Stomach (tissue), 8 donors: ENCODE measurements at regions not wholly inside any gene's neighbourhood (a gene's known extent, or its start where the extent isn't known, plus 50 kb on each side); places are given as distances from the start of the nearest gene placed in this dataset.
A peak's percentile ranks its signal among the peaks of the same experiment; 100 is the strongest.

Experiments used
- DNase-seq, 2 donors: peaks; one replicate each; pipeline versions ENCODE4 v3.0.0 to v3.0.0-alpha.2; 2013 to 2019
- H3K27ac ChIP-seq, 5 donors: fragments of 200-600 bp in 4 of 5; sonication (generic) in 4 of 5; one replicate each; pipeline ENCODE4 v1.5.1; 2013 to 2019; ENCODE audit warnings: mild to moderate bottlenecking in 1 of 5, moderate library complexity in 1 of 5
- H3K27me3 ChIP-seq, 3 donors: fragments of 200-600 bp; sonication (generic); one replicate each; pipeline ENCODE4 v1.5.1; 2017 to 2019; ENCODE audit warnings: mixed run types in 1 of 3
- H3K36me3 ChIP-seq, 4 donors: fragments of 200-600 bp; sonication (generic); 1 replicate in 3 of 4; 2 replicates in 1 of 4; pipeline ENCODE4 v1.5.1; 2016 to 2019
- H3K4me1 ChIP-seq, 4 donors: fragments of 200-600 bp; sonication (generic); one replicate each; pipeline ENCODE4 v1.5.1; 2016 to 2019
- H3K4me3 ChIP-seq, 4 donors: fragments of 200-600 bp; sonication (generic) in 3 of 4; one replicate each; pipeline ENCODE4 v1.5.1; 2016 to 2019; ENCODE audit warnings: mild to moderate bottlenecking in 1 of 4
- H3K9me3 ChIP-seq, 4 donors: fragments of 200-600 bp; sonication (generic); one replicate each; pipeline ENCODE4 v1.5.1; 2016 to 2019
- CTCF ChIP-seq, 7 experiments: fragments of 450-650 bp in 4 of 7; fragments of 200-600 bp in 3 of 7; sonication (generic) in 3 of 7; IDR thresholded peaks; one replicate each; pipeline ENCODE4 v1.5.1; 2016 to 2019; ENCODE audit warnings: antibody characterized with exemption in 7 of 7, control low read depth in 2 of 7, mild to moderate bottlenecking in 1 of 7
- EP300 ChIP-seq: sonication (generic); formaldehyde crosslinking; IDR thresholded peaks from one replicate; pipeline ENCODE4 v1.6.1; 2017; ENCODE audit warnings: antibody characterized with exemption
- POLR2A ChIP-seq, 4 donors: fragments of 450-650 bp; IDR thresholded peaks; one replicate each; pipeline ENCODE4 v1.6.1; 2016; ENCODE audit warnings: antibody characterized with exemption in 4 of 4, control low read depth in 2 of 4, mild to moderate bottlenecking in 1 of 4, moderate library complexity in 1 of 4
- POLR2AphosphoS5 ChIP-seq, 3 donors: sonication (generic); formaldehyde crosslinking; IDR thresholded peaks; one replicate each; pipeline ENCODE4 v1.6.1; 2016; ENCODE audit warnings: antibody characterized with exemption in 3 of 3
- WGBS, 5 donors: extraction: QIAGEN DNeasy Blood & Tissue Kit in 3 of 5; methylation state at CpG; one replicate each; pipeline versions ENCODE4 v1.1.5 to v1.1.7; 2013 to 2018; 5-methylcytosine and 5-hydroxymethylcytosine counted together
- intact Hi-C: fragments of 100-400 bp; cut with DNase I; formaldehyde crosslinking; loops from one replicate; pipeline ENCODE4 v1.15.1; 2023; ENCODE audit warnings: low total_unique reads
- donor health status: healthy with polysubstance abuse.
- donor health status: Bipolar disorder and iron deficiency.
- donor health status: healthy.

- intact Hi-C loops = no loop called here
- H3K27ac ChIP-seq = no peak overlapping the region
- no peaks in the 10 kb centered on the region for H3K4me1 ChIP-seq
- H3K9me3 ChIP-seq = no peaks in the 10 kb centered on the region
- H3K27me3 ChIP-seq = peaks cover 0 to 18% (median 0%) of the 10 kb centered on the region in 3 donors
- TF ChIP-seq EP300 (no peak), POLR2A (IDR thresholded peaks at IDR 0.05) (no peak), CTCF (IDR thresholded peaks at IDR 0.05) (no peak), POLR2AphosphoS5 (IDR thresholded peaks at IDR 0.05) (no peak)
- no peaks in the 10 kb centered on the region for H3K36me3 ChIP-seq
- peak in 1 of 2 donors; percentile 11 for DNase-seq
- no peak overlapping the region for H3K4me3 ChIP-seq
- WGBS, 5 donors = 88 to 93% (median 90%) methylated on average over 14 of the region's 14 CpGs
Observed at GRCh38 chr2:126796931-126797621, 101.6 kb upstream of the TEX51 start.

DNA sequence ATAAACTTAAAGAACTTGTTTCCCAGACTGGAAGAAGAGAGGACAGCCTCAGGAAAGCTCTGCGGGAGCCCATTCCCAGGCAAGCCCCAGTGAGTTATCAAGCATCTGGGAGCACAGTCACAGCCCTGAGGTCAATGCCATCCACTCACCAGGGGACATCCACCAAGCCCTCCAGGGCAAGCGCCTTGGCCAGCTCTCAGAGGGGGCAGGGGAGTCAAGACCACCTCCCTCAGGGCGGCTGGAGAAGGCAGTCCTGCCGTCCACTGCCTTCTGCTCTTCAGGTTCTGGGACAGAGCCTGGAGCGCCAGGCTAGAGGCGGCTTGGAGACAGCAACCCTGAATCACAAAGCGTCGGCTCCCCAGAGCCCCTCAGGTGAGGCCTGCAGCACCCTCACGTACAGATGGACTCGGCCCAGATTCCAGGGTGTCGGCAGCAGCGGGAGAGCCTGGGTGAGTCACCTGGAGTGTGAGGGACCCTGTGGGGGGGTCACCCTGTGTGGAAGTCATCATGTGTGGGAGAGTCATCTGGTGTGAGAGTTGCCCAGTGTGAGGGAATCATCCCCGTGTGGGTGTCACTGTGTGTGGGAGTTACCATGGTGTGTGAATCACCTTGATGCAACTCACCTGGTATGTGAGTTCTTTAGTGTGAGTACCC lies 100.9 kb upstream of the TEX51 start:
- no peak for TF ChIP-seq POLR2A (IDR thresholded peaks at IDR 0.05)
- TF ChIP-seq EP300 = no peak
- WGBS, 5 donors = 73 to 90% (median 85%) methylated on average over 6 to 13 of the region's 13 CpGs
- intact Hi-C loops = no loop called here
- H3K4me1 ChIP-seq = no peaks in the 10 kb centered on the region
- no peaks in the 10 kb centered on the region for H3K9me3 ChIP-seq
- H3K27me3 ChIP-seq = peaks cover 0 to 11% (median 0%) of the 10 kb centered on the region in 3 donors
- DNase-seq = peak in 1 of 2 donors; percentile 22
- H3K36me3 ChIP-seq = no peaks in the 10 kb centered on the region
- no peak overlapping the region for H3K27ac ChIP-seq
- no peak overlapping the region for H3K4me3 ChIP-seq

- H3K36me3 ChIP-seq = no peaks in the 10 kb centered on the region
- H3K27ac ChIP-seq = no peak overlapping the region
- peak in 1 of 2 donors; percentile 19 for DNase-seq
- no peaks in the 10 kb centered on the region for H3K9me3 ChIP-seq
- no peak for TF ChIP-seq POLR2AphosphoS5 (IDR thresholded peaks at IDR 0.05)
- no peak for TF ChIP-seq CTCF (IDR thresholded peaks at IDR 0.05)
- TF ChIP-seq POLR2A (IDR thresholded peaks at IDR 0.05) = no peak
- TF ChIP-seq EP300 = no peak
- intact Hi-C loops = no loop called here
- WGBS, 5 donors = 55 to 73% (median 58%) methylated on average over 9 of the region's 9 CpGs
- no peaks in the 10 kb centered on the region for H3K4me1 ChIP-seq
- H3K27me3 ChIP-seq = peaks cover 0 to 4% (median 0%) of the 10 kb centered on the region in 3 donors
- H3K4me3 ChIP-seq = no peak overlapping the region
Observed at GRCh38 chr2:126798276-126799140, 100.2 kb upstream of the TEX51 start.

DNA sequence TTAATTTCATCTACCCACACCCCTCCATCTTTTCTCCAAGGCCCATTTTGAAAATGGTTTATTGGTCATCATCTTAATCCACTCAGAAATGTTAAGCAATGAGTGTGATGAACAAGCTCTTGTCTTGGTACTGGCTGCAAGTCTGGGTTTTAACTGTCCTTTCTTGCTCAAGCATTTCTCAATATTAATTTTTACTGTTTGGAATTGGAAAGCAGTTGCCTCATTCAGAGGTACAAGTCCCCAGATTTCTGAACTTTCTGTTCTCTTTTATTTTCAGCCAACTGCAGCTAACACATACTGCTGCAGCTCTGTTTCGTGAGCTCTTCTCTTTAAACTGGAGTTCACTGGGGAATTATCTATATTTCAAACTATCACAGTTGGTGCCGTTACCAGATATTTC lies 99.4 kb upstream of the TEX51 start:
- 67 to 86% (median 78%) methylated on average over 2 of the region's 2 CpGs for WGBS, 5 donors
- DNase-seq = no peak
- Histone ChIP-seq H3K4me3 (no peak overlapping the region), H3K27ac (no peak overlapping the region), H3K36me3 (no peaks in the 10 kb centered on the region), H3K27me3 (peaks cover 0 to 3% (median 0%) of the 10 kb centered on the region in 3 donors), H3K4me1 (no peaks in the 10 kb centered on the region), H3K9me3 (no peaks in the 10 kb centered on the region)
- no peak for TF ChIP-seq POLR2AphosphoS5 (IDR thresholded peaks at IDR 0.05)
- TF ChIP-seq EP300 = no peak
- TF ChIP-seq CTCF (IDR thresholded peaks at IDR 0.05) = no peak
- TF ChIP-seq POLR2A (IDR thresholded peaks at IDR 0.05) = no peak
- intact Hi-C loops = no loop called here
